SK-MEL-5 (cell line): ENCODE measurements at regions not wholly inside any gene's neighbourhood (a gene's known extent, or its start where the extent isn't known, plus 50 kb on each side); places are given as distances from the start of the nearest gene placed in this dataset.

Source experiments
- DNase-seq: peaks from one replicate; pipeline ENCODE4 v3.0.0-alpha.2; 2016; ENCODE audit warnings: low read depth, low spot score
- in situ Hi-C: cut with HindIII; loops from 2 replicates; pipeline ENCODE4 v1.10.0; 2016; ENCODE audit warnings: low sequenced_read_pairs, high pct_unique_total_duplicates, low pct_unique_long_range_greater_than_20kb

DNA sequence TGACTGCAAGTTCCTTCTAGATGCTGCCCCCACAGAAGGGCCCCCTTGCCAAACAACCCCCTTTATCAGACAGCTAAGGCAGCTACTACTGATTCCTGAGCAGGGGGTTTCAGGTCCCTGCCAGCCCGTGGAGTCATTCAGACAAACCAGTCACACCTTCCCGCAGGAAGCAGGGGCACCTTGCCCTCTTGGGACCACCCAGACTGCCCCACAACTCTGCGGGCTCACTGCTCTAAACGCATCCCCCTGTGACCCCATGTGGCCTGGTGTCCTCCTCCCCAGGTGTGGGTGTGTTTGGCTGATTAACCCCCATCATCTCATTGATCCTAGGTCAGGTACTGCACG, 298.9 kb downstream of the TCERG1L start:
- no peak for DNase-seq
- in situ Hi-C loops = no loop called here

DNA sequence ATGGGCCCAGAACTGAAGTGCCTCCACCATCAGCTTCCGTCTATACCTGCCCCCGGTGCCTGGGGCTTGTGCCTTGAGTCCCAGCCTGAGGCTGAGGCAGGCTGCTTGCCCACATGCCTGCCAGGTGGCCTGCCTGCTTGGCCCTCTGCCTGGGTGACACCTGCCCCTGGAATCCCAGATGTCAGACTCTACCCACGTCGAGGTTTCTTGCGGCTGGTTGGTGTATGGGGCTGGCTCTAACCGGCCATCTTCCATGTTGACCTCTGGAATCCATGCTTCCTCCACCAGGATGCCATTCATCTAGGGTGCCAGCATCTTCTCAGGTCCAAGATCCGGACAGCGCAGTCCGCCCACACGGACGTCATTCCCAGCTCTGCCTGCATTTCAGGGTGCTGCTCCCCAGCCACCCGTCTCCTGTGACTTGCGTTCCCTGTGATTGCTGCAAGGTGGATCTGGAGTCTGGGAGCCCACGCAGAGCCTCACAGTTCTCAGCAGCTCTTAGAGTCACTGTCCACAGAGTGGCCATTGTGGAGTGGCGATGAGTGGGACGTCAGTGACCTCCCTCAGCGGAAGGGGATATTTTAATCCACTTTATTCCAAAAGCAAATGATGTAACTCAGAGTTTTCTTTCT, 298.1 kb downstream of the TCERG1L start:
- in situ Hi-C loops = no loop called here
- no peak for DNase-seq

DNA sequence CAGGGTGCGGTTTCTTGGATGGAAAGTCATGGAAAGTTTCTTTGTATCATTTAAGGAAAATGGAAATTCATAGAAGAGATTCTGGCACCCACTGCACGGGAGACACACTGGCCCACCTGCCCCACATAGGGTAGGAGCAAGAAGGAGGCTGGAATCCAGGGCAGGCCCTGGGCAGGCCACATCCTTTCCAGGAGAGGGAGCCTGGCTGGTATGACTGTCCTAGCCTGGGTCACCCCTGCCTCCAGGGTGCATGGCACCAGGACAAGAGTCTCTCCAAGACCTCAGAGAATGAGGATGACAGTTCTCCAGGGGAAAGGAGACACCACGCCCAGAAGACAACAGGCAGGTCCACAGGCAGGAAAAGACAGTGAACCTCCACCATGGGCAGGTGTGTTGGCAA, 297.2 kb downstream of the TCERG1L start:
- no peak for DNase-seq
- in situ Hi-C loops = no loop called here

DNA sequence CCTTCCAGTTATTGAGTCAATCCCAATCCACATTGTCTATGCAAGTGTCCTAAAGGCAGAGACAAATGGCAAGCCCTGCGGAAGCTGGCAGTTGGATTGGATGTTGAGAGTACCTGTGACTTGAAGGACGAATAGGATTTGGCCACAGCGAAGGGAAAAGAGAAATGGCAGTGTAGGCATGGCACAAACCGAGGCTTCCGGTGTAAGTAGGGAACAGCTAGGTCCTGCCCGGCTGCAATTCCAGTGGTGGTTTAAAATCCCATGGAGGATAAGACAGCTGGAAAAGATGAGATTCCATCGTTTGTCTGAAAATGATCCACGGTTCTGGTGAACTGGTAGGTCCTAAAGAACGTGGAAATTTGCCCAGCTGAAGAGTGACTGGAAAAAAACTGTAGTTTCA, 296.2 kb downstream of the TCERG1L start:
- in situ Hi-C loops = no loop called here
- DNase-seq = no peak

DNA sequence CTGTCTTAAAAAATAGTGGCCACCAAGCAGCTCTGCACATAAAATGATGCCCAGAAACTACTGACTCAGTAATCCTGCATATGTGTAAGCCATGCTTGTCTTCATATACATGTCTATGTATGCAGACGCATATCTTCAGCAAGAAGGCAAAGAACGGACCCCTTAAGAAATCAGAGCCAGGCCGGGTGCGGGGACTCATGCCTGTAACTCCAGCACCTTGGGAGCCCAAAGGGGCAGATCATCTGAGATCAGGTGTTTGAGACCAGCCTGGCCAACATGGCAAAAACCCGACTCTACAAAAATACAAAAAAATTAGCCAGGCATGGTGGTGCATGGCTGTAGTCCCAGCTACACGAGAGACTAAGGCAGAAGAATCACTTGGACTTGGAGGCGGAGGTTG, 295.0 kb downstream of the TCERG1L start:
- in situ Hi-C loops = no loop called here
- DNase-seq = no peak

DNA sequence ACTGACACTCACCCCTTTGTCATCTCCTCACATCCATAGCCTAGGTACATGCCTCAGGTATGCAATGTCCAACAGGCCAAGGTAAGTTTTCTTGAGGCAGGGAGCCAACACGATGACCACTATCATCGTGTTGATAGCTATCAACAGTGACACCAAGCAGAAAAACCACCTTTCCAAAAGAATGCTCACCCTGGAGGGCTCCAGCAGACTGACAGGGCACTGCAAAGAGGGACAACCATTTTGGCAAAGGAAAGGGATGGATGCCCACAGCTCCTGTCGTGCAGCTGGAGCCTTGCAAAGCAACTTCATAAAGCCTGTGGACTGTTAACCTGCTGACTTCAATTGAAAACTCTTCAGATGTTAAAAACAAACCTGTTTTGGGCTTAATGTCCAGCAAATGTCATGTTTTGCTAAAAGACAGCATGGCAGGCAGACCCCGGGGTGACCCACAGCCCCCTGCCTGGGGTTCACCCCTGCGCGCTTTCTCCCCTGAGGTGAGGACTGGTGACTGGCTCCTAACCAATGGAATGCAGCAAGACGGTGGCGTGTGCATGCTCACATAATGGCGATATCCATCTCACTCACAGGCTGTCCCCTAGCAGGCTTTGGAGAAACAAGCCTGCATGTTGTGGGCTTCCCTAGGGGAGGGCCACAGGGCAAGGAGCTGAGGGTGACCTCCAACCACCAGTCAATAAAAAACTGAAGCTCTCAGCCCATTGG, 293.8 kb downstream of the TCERG1L start:
- no peak for DNase-seq
- in situ Hi-C loops = no loop called here

DNA sequence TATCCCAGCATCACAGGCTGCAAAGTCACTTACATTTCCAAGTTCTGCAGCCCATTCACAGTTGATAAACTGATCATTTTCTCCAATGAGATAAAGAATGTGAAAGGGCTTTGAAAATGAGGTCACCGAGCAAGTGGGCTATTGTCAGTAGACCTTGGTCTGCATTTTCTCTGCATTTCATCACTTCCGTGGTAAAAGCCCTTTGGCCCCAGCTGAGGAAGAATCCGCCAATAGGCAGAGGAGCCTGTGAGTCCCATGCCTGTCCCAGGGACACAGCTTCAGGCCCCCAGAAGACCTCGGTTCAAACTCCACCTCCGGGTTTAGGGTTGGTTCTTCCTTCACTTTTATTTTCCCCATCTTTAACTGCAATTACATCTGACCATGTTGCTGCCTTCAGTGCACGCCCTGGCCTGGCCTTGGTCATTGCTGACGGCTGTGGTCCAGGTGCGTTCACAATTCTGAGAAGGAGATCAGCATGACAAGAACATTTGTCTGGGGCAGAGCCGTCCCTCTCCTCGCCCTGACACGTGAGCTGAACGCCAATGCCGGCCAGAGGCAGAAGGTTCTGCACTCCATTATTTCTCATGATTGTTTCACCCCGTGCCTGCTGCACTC, 292.5 kb downstream of the TCERG1L start:
- in situ Hi-C loops = no loop called here
- DNase-seq = no peak

DNA sequence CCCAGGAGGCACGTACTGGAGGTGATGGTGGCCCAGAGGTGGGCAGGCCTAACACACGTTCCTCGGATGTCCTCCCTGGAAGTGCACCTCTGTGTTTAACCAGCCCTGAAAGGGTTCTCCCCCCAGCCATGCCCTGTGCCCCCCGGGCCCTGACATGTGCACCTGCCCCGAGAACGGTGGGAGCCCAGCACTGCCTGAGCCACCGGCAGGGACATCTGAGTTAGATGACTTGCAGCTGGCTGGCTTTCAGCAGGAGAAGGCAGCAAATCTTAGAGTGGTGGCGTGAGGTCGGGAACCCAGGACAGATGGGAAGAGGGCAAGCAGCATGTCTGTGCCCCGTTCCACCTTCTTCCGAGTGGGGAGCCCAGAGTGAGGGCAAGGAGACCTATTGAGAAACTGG, 291.8 kb downstream of the TCERG1L start:
- DNase-seq = no peak
- in situ Hi-C loops = no loop called here

DNA sequence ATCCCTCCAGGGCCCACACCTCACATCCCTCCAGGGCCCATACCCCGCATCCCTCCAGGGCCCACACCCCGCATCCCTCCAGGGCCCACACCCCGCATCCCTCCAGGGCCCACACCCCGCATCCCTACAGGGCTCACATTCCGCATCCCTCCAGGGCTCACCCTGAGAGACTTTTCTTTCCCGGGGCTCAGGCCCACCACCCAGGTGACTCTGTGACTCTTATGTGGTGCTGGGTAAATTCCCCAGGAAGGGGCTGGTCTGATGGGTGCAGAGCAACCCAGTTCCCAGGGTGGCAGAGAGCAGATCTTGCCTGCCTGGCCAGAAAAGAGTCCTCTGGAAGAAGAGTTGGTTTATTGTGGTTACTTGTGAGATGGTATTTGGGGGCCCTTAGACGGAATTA, 290.7 kb downstream of the TCERG1L start:
- DNase-seq = no peak
- in situ Hi-C loops = no loop called here

DNA sequence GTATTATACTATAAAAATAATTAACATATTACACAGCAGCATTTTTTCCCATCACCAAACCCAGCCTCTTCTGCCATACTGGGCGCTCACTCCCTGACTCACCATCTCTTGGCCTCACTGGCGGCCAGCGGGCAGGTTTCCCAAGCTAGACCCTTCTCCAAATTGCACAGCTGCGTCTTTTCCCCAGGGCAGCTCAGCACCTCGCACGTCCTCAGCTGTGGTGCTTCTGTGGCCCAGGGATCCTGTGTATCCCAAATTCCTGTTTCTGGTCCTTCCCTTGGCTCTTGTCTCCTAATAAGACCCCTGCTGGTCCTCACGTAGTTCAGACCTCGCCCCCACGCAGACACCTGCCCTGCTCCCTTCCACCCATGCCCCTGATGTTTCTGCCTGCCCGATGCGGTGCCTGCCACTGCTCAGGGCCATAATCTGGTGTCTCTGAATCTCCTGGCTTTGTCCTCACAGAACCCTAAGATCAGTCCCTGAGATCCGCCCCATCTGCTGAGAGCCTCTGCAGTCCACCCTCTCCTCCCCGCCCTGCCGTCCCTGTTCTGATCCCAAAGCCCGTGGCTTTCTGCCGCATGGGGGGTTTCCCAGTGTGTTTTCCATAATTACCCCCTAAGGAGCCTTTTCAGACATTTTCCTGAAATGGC, 290.1 kb downstream of the TCERG1L start:
- DNase-seq = no peak
- in situ Hi-C loops = no loop called here

DNA sequence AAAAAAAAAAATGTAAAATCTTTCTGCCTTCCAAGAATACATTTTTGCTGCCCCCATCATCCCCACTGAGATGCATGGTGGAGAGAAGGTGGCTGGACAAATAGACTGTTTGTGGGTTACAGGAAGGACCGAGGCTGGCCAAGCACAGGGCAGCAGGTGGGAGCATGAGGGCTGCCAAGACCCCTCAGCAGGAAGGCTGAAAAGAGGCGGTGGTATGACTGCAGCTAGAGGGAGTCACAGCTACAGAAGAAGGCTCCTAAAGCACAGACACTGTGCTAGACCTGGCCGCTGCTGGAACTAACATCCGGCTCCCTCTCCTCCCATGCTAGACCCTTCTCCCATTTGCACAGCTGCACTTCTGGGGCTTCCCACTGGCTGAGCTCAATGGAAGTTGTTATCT, 289.6 kb downstream of the TCERG1L start:
- no peak for DNase-seq
- in situ Hi-C loops = no loop called here

DNA sequence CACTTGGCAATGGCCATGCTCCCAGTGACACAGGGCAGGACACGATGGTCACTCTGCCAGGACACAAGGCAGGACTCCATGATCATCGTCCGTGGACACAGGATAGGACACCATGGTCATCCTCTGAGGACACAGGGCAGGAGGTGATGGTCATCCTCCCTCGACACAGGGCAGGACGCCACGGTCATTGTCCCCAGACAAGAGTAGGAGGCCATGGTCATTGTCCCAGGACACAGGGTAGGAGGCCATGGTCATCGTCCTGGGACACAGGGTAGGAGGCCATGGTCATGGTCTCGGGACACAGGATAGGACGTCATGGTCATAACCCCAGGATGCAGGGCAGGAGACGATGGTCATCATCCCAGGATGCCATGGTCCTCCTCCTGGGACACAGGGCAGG, 289.2 kb downstream of the TCERG1L start:
- no peak for DNase-seq
- in situ Hi-C loops = no loop called here

DNA sequence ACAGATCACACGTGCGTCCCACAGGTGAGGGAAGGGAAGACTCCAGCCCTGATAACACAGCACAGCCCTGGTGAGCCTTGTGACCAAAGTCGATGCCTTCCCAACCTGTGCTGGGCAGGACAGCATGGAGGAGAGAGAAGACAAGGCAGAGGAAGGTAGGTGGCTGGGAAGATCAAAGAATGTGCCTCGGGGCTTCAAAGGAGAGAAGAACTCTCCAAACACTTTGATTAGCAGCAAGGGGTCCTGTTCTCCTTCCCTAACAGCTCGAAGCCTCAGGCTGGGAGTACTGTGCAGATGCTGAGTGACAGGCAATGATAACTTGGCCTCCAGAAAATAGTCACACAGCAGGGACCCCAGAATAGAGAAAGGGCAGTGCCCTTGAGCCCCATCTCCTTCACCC, 288.5 kb downstream of the TCERG1L start:
- DNase-seq = no peak
- in situ Hi-C loops = no loop called here

DNA sequence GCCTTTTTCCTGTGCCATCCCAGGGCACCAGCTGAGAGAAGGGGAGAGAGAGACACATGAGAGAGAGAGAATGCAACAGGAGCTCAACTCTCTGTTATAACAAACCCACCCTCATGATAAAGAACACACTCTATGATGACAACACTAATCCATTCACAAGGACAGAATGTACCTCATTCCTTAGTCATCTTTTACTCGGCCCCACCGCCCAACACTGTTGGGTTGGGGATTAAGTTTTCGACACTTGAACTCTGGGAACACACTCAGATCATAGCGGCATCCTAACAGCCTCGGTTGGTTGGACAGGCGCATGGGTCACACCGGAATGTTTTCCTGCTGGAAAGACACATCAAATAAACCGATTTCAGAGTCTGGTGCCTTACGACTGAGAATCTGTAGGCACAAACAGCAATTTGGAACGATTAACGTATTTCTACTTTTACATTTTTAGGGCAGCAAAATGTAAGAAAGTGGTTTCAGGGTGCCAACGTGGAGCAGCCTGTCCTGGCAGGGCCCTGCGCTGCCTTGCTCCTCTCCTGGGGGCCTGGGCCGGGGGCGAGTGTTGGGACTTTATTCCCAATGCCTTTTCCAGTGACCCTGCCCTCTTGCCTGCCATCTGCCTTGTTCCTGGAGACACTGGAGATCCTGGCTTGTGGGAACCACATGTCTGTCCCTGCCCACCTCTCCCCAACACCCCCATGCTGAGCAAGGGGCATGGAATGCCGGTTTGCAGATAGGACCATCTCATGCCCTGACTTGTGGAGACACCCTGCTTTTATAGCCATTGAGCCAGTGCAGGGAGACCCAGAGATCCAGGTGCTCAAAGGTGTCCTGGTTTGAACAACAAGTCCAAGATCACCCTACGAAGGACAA, 287.0 kb downstream of the TCERG1L start:
- in situ Hi-C loops = no loop called here
- no peak for DNase-seq

DNA sequence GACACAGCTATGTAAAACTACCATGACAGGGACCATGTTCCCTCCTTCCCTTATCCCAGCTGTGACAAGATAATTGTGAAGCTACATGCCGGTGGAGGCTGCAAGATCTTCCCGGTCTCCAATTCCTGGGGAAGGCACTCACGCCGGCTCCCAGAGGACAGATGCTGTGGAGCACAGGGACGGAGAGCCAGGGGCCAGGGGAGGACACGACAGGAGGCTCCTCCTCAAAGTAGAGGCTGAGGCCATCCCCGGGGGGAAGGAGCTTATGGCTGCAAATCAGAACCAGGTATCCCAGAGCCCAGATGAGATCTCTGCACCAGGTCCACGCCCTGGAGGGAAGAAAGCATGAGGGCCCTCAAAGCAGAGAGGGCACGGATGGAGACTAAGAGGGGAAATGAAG, 286.2 kb downstream of the TCERG1L start:
- in situ Hi-C loops = no loop called here
- DNase-seq = no peak

DNA sequence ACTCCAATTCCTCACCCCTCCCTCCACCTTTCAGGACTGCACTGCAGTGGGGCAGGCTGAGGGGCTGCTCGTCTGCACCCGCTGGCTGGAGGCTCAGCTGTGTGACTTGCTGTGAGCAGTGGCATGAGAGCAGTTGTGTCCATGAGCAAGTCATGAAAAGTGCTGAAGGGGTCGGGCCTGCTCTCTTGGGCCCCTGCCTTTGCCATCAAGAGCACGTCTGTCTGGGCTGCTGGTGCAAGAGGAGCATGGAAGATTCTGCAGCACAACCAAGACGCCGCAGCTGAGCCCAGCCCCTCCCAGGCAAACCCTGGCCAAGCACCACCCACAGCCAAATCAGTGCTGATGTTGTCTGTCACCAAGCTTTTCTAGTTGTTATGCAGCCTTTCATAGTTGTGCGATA, 284.3 kb downstream of the TCERG1L start:
- in situ Hi-C loops = no loop called here
- no peak for DNase-seq

DNA sequence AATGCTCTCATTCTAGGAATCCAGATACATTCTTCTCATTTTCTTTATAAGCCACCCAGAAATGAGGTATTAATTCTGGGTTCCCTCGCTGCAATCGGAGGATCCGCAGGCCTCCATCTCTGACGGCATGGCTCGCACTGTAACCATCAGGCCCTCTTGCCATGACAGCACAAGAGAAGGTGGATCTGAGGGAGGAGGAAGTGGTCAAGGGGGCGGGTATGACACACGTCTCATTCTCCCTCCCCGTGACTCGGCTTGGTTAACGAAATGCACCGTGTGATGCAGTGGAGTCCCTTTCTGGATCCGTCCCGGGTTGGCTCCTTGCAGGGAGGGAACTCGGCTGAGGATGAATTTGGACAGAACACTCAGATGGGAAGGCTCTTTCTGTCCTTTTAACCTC, 280.2 kb downstream of the TCERG1L start:
- peak; percentile 7 for DNase-seq
- in situ Hi-C loops = no loop called here
